Sigmoid colon (tissue), 4 donors: ENCODE measurements at regions not wholly inside any gene's neighbourhood (a gene's known extent, or its start where the extent isn't known, plus 50 kb on each side); places are given as distances from the start of the nearest gene placed in this dataset.

Experiments used
- CTCF ChIP-seq, 4 experiments: fragments of 450-650 bp in 3 of 4; fragments of 200-600 bp in 1 of 4; IDR thresholded peaks; one replicate each; pipeline ENCODE4 v1.5.1; 2016 to 2019; ENCODE audit warnings: antibody characterized with exemption in 4 of 4, mild to moderate bottlenecking in 3 of 4, moderate library complexity in 2 of 4
- EP300 ChIP-seq, 4 donors: sonication (generic); formaldehyde crosslinking; IDR thresholded peaks; one replicate each; pipeline ENCODE4 v1.6.1; 2017; ENCODE audit warnings: antibody characterized with exemption in 4 of 4
- POLR2A ChIP-seq, 2 donors: fragments of 450-650 bp; IDR thresholded peaks; one replicate each; pipeline ENCODE4 v1.6.1; 2016; ENCODE audit warnings: antibody characterized with exemption in 2 of 2, mild to moderate bottlenecking in 2 of 2, moderate library complexity in 2 of 2
- POLR2AphosphoS5 ChIP-seq, 4 donors: sonication (generic); formaldehyde crosslinking; IDR thresholded peaks; one replicate each; pipeline ENCODE4 v1.6.1; 2017; ENCODE audit warnings: antibody characterized with exemption in 4 of 4

- no peak for TF ChIP-seq CTCF (IDR thresholded peaks at IDR 0.05)
- TF ChIP-seq EP300 (IDR thresholded peaks at IDR 0.05), result no peak
- no peak for TF ChIP-seq POLR2AphosphoS5 (IDR thresholded peaks at IDR 0.05)
- TF ChIP-seq POLR2A (IDR thresholded peaks at IDR 0.05), result no peak
Measured at GRCh38 chr19:31882709-31883108, 462.7 kb upstream of the ZNF507 start.
